Activated T-helper 1 cell treated with anti-CD3 and anti-CD28 coated beads, Interleukin-2, amount 50 U/mL, for 16 hours (primary cell): ENCODE measurements at regions not wholly inside any gene's neighbourhood (a gene's known extent, or its start where the extent isn't known, plus 50 kb on each side); places are given as distances from the start of the nearest gene placed in this dataset.
"Not testable (repeated sequence)": the region's sequence is repeated elsewhere in the genome, so short reads cannot be mapped to it uniquely, and the experiment has no call there.

ENCODE experiments used
- DNase-seq, 2 donors: peaks; one replicate each; pipeline ENCODE4 v3.0.0-alpha.2; 2020; ENCODE audit warnings: low read depth in 1 of 2, low spot score in 1 of 2

GRCh38 chr1:47658161-47658920 is 220.5 kb downstream of the FOXD2 start:
- no peak for DNase-seq

GRCh38 chr1:47659146-47659545 is 221.3 kb downstream of the FOXD2 start:
- no peak for DNase-seq

GRCh38 chr1:47660622-47661021 is 222.8 kb downstream of the FOXD2 start:
- DNase-seq: no peak

GRCh38 chr1:47661040-47661439 is 223.2 kb downstream of the FOXD2 start:
- no peak for DNase-seq

GRCh38 chr1:47662068-47662467 is 224.2 kb downstream of the FOXD2 start:
- DNase-seq: no peak

GRCh38 chr1:47663286-47663685 is 225.4 kb downstream of the FOXD2 start:
- DNase-seq: no peak

GRCh38 chr1:47664356-47664755 is 226.5 kb downstream of the FOXD2 start:
- no peak for DNase-seq

GRCh38 chr1:47664896-47665295 is 227.1 kb downstream of the FOXD2 start:
- DNase-seq: not testable (repeated sequence)

- no peak for DNase-seq
Observed at GRCh38 chr1:47669081-47669585, 231.3 kb downstream of the FOXD2 start.

- DNase-seq: no peak
Observed at GRCh38 chr1:47672622-47673021, 234.8 kb downstream of the FOXD2 start.

GRCh38 chr1:47674189-47674588 is 236.3 kb downstream of the FOXD2 start:
- DNase-seq: no peak

- DNase-seq: no peak
Observed at GRCh38 chr1:47675047-47675675, 237.3 kb downstream of the FOXD2 start.

- DNase-seq: no peak
Observed at GRCh38 chr1:47675721-47676120, 237.9 kb downstream of the FOXD2 start.

- DNase-seq: no peak
Observed at GRCh38 chr1:47676311-47677054, 238.6 kb downstream of the FOXD2 start.

GRCh38 chr1:47677241-47677940 is 239.5 kb downstream of the FOXD2 start:
- no peak for DNase-seq

- no peak for DNase-seq
Observed at GRCh38 chr1:47678464-47678980, 240.7 kb downstream of the FOXD2 start.

GRCh38 chr1:47679301-47679791 is 241.5 kb downstream of the FOXD2 start:
- DNase-seq: no peak

- no peak for DNase-seq
Observed at GRCh38 chr1:47679826-47680225, 242.0 kb downstream of the FOXD2 start.

GRCh38 chr1:47680815-47681475 is 243.1 kb downstream of the FOXD2 start:
- no peak for DNase-seq

GRCh38 chr1:47681735-47682134 is 243.9 kb downstream of the FOXD2 start:
- no peak for DNase-seq
